ENCODE measurements at regions not wholly inside any gene's neighbourhood (a gene's known extent, or its start where the extent isn't known, plus 50 kb on each side); places are given as distances from the start of the nearest gene placed in this dataset.
A peak's percentile ranks its signal among the peaks of the same experiment; 100 is the strongest.

GRCh38 chrX:36861601-36862000 is 146.6 kb upstream of the FAM47C start (continued):
- TF ChIP-seq REST (IDR thresholded peaks at IDR 0.05; ENCODE audit: unreplicated experiment) (no peak), ETS1 (IDR thresholded peaks at IDR 0.05) (no peak), STAT1 (IDR thresholded peaks at IDR 0.05; ENCODE audit: unreplicated experiment) (no peak), CTCF (conservative IDR thresholded peaks at IDR 0.05; ENCODE audit: low read depth in 2 of 2) (no peak), JUNB (IDR thresholded peaks at IDR 0.05; ENCODE audit: unreplicated experiment) (no peak), ZNF114 (CRISPR knock-in tag; IDR thresholded peaks at IDR 0.05) (no peak), CREB1 (CRISPR knock-in tag; IDR thresholded peaks at IDR 0.05; ENCODE audit: low read depth) (no peak), EZH2 (IDR thresholded peaks at IDR 0.05; ENCODE audit: low read depth, unreplicated experiment) (no peak), POLR2AphosphoS5 (IDR thresholded peaks at IDR 0.05; ENCODE audit: low read depth) (no peak)

GRCh38 chrX:36867143-36867542 is 141.0 kb upstream of the FAM47C start:
- H3K27me3 ChIP-seq (ENCODE audit: insufficient read depth), result no peaks in the 10 kb centered on the region
- H3K27ac Mint-ChIP-seq, result no peak overlapping the region
- peaks cover 1% of the 10 kb centered on the region for H3K27me3 Mint-ChIP-seq (ENCODE audit: insufficient read depth, low read depth, poor library complexity)
- H4K20me1 ChIP-seq (replicated peaks; ENCODE audit: insufficient read depth), result no peaks in the 10 kb centered on the region
- TF ChIP-seq CTCF (conservative IDR thresholded peaks at IDR 0.05; ENCODE audit: low read depth in 2 of 2), result peak; percentile 50 to 53
- TF ChIP-seq POLR2AphosphoS5 (IDR thresholded peaks at IDR 0.05; ENCODE audit: low read depth), result no peak
- no peak for TF ChIP-seq REST (IDR thresholded peaks at IDR 0.05; ENCODE audit: unreplicated experiment)
- no peaks in the 10 kb centered on the region for H3K4me1 ChIP-seq (ENCODE audit: insufficient read depth)
- H2AFZ ChIP-seq, result no peak overlapping the region
- DNase-seq (ENCODE audit: low spot score) (peak; percentile 41), ATAC-seq (no peak)
- no peaks in the 10 kb centered on the region for H3K36me3 Mint-ChIP-seq (ENCODE audit: low read depth)
- H3K4me1 Mint-ChIP-seq, result no peaks in the 10 kb centered on the region
- no peaks in the 10 kb centered on the region for H3K36me3 ChIP-seq (ENCODE audit: insufficient read depth)
- no peak overlapping the region for H3K4me2 ChIP-seq
- H3K27ac ChIP-seq (ENCODE audit: low read depth), result no peak overlapping the region
- no peaks in the 10 kb centered on the region for H3K9me3 Mint-ChIP-seq
- no peak overlapping the region for H3K4me3 ChIP-seq
- H3F3A ChIP-seq (replicated peaks; ENCODE audit: low read depth), result no peaks in the 10 kb centered on the region
- H3K4me3 Mint-ChIP-seq, result no peak overlapping the region
- H3K9me2 ChIP-seq (ENCODE audit: insufficient read depth), result no peaks in the 10 kb centered on the region
- H3K79me2 ChIP-seq (replicated peaks; ENCODE audit: insufficient read depth), result no peaks in the 10 kb centered on the region
